ENCODE measurements at regions not wholly inside any gene's neighbourhood (a gene's known extent, or its start where the extent isn't known, plus 50 kb on each side); places are given as distances from the start of the nearest gene placed in this dataset.

DNA sequence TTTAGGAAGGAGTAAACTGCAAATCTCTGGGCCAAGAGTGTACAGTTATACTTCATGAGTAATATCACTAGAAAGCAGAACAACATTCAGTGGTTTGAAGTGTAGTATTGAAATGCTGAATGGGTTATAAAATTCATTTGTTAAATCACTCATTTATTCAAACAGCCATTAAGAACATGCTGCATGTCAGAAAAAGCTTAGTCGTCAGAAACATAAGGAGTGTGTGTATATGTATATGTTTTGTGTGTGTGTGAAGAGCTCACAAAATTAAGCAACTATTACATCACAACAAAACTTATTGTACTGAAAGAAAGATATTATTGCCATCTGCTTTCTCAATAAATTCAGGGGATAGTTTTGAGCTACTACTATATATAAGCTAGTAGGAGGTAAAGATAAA, 165.4 kb upstream of the PCDH9 start:
- Histone ChIP-seq H3K36me3 (ENCODE audit: low read depth, low read length) (no peaks in the 10 kb centered on the region), H3K79me2 (ENCODE audit: low read length) (no peaks in the 10 kb centered on the region), H4K20me1 (ENCODE audit: low read length) (no peaks in the 10 kb centered on the region), H3K4me2 (ENCODE audit: low read length) (no peak overlapping the region), H3K9ac (ENCODE audit: low read length) (no peak overlapping the region), H3K27ac (ENCODE audit: low read length) (no peak overlapping the region), H3K9me3 (ENCODE audit: low read length) (no peaks in the 10 kb centered on the region), H3K4me3 (ENCODE audit: low read length) (no peak overlapping the region), H3K9me2 (replicated peaks; ENCODE audit: low read length) (no peaks in the 10 kb centered on the region), H3K27me3 (ENCODE audit: low read length) (no peaks in the 10 kb centered on the region), H3F3A (ENCODE audit: low read length, unreplicated experiment) (no peaks in the 10 kb centered on the region), H2AFZ (ENCODE audit: low read length) (no peak overlapping the region), H3K4me1 (ENCODE audit: insufficient read depth, low read length) (no peaks in the 10 kb centered on the region)
- intact Hi-C loops (cut with micrococcal nuclease) = no loop called here
- ChIA-PET POLR2A (ENCODE audit: unreplicated experiment) (no interaction called here), CTCF (no interaction called here)
- ATAC-seq (no peak), DNase-seq (no peak)
- no TSS peak for BruUV-seq (replicated peaks)
- no peak for TF ChIP-seq EZH2 (IDR thresholded peaks at IDR 0.05; ENCODE audit: low read length, unreplicated experiment)
- TF ChIP-seq CTCF (conservative IDR thresholded peaks at IDR 0.05; ENCODE audit: low read depth, low read length) = no peak
- no peak for TF ChIP-seq EZH2phosphoT487 (IDR thresholded peaks at IDR 0.05; ENCODE audit: borderline replicate concordance, low read length)

DNA sequence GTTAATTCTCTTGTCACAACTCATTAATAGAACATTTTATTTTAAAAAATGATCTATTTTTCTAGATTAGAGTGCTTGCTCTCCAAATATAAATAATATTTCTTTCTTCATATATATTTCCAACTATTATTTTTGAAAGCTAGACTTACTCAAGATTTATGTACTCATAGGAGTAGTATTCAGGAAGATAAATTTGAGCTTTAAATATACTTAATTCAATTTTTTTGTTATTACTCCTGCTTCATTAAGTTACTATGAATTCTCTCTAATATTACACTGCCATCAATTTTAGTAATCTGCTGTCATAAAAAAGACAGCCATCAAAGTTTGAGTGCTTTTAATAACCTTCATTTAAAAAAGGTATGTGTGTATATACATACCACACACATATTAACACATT, 161.9 kb upstream of the PCDH9 start:
- Histone ChIP-seq H3K9ac (ENCODE audit: low read length) (no peak overlapping the region), H3K27me3 (ENCODE audit: low read length) (no peaks in the 10 kb centered on the region), H3K79me2 (ENCODE audit: low read length) (no peaks in the 10 kb centered on the region), H3K4me1 (ENCODE audit: insufficient read depth, low read length) (no peaks in the 10 kb centered on the region), H3K9me2 (replicated peaks; ENCODE audit: low read length) (no peaks in the 10 kb centered on the region), H3F3A (ENCODE audit: low read length, unreplicated experiment) (no peaks in the 10 kb centered on the region), H3K9me3 (ENCODE audit: low read length) (no peaks in the 10 kb centered on the region), H3K36me3 (ENCODE audit: low read depth, low read length) (no peaks in the 10 kb centered on the region), H4K20me1 (ENCODE audit: low read length) (no peaks in the 10 kb centered on the region), H2AFZ (ENCODE audit: low read length) (no peak overlapping the region), H3K4me2 (ENCODE audit: low read length) (no peak overlapping the region), H3K27ac (ENCODE audit: low read length) (no peak overlapping the region), H3K4me3 (ENCODE audit: low read length) (no peak overlapping the region)
- no peak for DNase-seq
- ChIA-PET POLR2A (ENCODE audit: unreplicated experiment) (no interaction called here), CTCF (no interaction called here)
- ATAC-seq = no peak
- intact Hi-C loops (cut with micrococcal nuclease) = no loop called here
- TF ChIP-seq EZH2 (IDR thresholded peaks at IDR 0.05; ENCODE audit: low read length, unreplicated experiment) (no peak), CTCF (conservative IDR thresholded peaks at IDR 0.05; ENCODE audit: low read depth, low read length) (no peak), EZH2phosphoT487 (IDR thresholded peaks at IDR 0.05; ENCODE audit: borderline replicate concordance, low read length) (no peak)
- no TSS peak for BruUV-seq (replicated peaks)

GRCh38 chr13:67390462-67391086, 160.4 kb upstream of the PCDH9 start:
- no peaks in the 10 kb centered on the region for H3K36me3 ChIP-seq (ENCODE audit: low read depth, low read length)
- H3K27ac ChIP-seq (ENCODE audit: low read length) = no peak overlapping the region
- H3K27me3 ChIP-seq (ENCODE audit: low read length) = no peaks in the 10 kb centered on the region
- H4K20me1 ChIP-seq (ENCODE audit: low read length) = no peaks in the 10 kb centered on the region
- H3K4me3 ChIP-seq (ENCODE audit: low read length) = no peak overlapping the region
- ChIA-PET POLR2A (ENCODE audit: unreplicated experiment) (no interaction called here), CTCF (no interaction called here)
- no peaks in the 10 kb centered on the region for H3K79me2 ChIP-seq (ENCODE audit: low read length)
- H3K4me1 ChIP-seq (ENCODE audit: insufficient read depth, low read length) = no peaks in the 10 kb centered on the region
- DNase-seq (no peak), ATAC-seq (no peak; the same call in 1 of the 2 replicates)
- no peak overlapping the region for H3K9ac ChIP-seq (ENCODE audit: low read length)
- H3K9me2 ChIP-seq (replicated peaks; ENCODE audit: low read length) = no peaks in the 10 kb centered on the region
- TF ChIP-seq EZH2 (IDR thresholded peaks at IDR 0.05; ENCODE audit: low read length, unreplicated experiment) = no peak
- TF ChIP-seq CTCF (conservative IDR thresholded peaks at IDR 0.05; ENCODE audit: low read depth, low read length) = no peak
- TF ChIP-seq EZH2phosphoT487 (IDR thresholded peaks at IDR 0.05; ENCODE audit: borderline replicate concordance, low read length) = no peak
- H3K4me2 ChIP-seq (ENCODE audit: low read length) = no peak overlapping the region
- BruUV-seq (replicated peaks) = no TSS peak
- intact Hi-C loops (cut with micrococcal nuclease) = no loop called here
- H3F3A ChIP-seq (ENCODE audit: low read length, unreplicated experiment) = no peaks in the 10 kb centered on the region
- no peak overlapping the region for H2AFZ ChIP-seq (ENCODE audit: low read length)
- no peaks in the 10 kb centered on the region for H3K9me3 ChIP-seq (ENCODE audit: low read length)

All from PC-3 (cell line).